Panc1 (cell line): ENCODE measurements at regions not wholly inside any gene's neighbourhood (a gene's known extent, or its start where the extent isn't known, plus 50 kb on each side); places are given as distances from the start of the nearest gene placed in this dataset.

ENCODE experiments used
- ATAC-seq: fragments of 200-7000 bp; cut with Tn5 transposase; 2 replicates; pipeline ENCODE4 v1.9.1; 2020; ENCODE audit warnings: mild to moderate bottlenecking, moderate library complexity
- BruUV-seq: library from RNA; stranded (reverse); fragments of 400-500 nt; replicated peaks from 2 replicates; lab custom pipeline; 2021; lab: Mats Ljungman, UMichigan
- CTCF ChIA-PET: fragments of 300-600 bp; sonication (Branson Sonifier 250); formaldehyde crosslinking; loops from one replicate; lab custom pipeline; 2022; ENCODE audit warnings: antibody characterized with exemption; lab: Charles Lee
- POLR2A ChIA-PET: fragments of 300-600 bp; sonication (Branson Sonifier 250); formaldehyde crosslinking; loops from one replicate; lab custom pipeline; 2022; ENCODE audit warnings: antibody characterized with exemption; lab: Charles Lee
- DNase-seq: peaks from one replicate; pipeline ENCODE4 v3.0.0-alpha.2; 2010; ENCODE audit warnings: low read depth, low spot score
- H3K27ac ChIP-seq: 2 replicates; pipeline ENCODE4 v1.5.1; 2011; ENCODE audit warnings: mild to moderate bottlenecking, low read length, inconsistent platforms
- H3K27me3 ChIP-seq: fragments of 200-500 bp; sonication (Bioruptor generic); 2 replicates; pipeline ENCODE4 v1.6.0; 2014; ENCODE audit warnings: low read length, inconsistent platforms; ENCODE audit not compliant: control insufficient read depth, insufficient read depth
- H3K36me3 ChIP-seq: fragments of 200-500 bp; sonication (Bioruptor generic); 2 replicates; pipeline ENCODE4 v1.5.1; 2014; ENCODE audit warnings: inconsistent platforms, mild to moderate bottlenecking, low read length, moderate library complexity; ENCODE audit not compliant: control insufficient read depth, insufficient read depth
- H3K4me1 ChIP-seq: 2 replicates; pipeline ENCODE4 v1.5.1; 2011; ENCODE audit warnings: inconsistent platforms, mild to moderate bottlenecking, low read length, moderate library complexity; ENCODE audit not compliant: control insufficient read depth, insufficient read depth
- H3K4me3 ChIP-seq, 2 experiments: 2 replicates each; pipeline ENCODE4 v1.5.1; 2011 to 2012; ENCODE audit warnings: low read depth in 2 of 2, low read length in 2 of 2, mild to moderate bottlenecking in 2 of 2, inconsistent platforms in 1 of 2, moderate library complexity in 1 of 2
- H3K9me3 ChIP-seq: fragments of 200-500 bp; sonication (Bioruptor generic); 2 replicates; pipeline ENCODE4 v1.5.1; 2014; ENCODE audit warnings: low read depth, mild to moderate bottlenecking, inconsistent platforms, low read length, moderate library complexity; ENCODE audit not compliant: control insufficient read depth, insufficient read depth
- CTCF ChIP-seq: fragments of 450-650 bp; IDR thresholded peaks from 2 replicates; pipeline ENCODE4 v1.5.1; 2017; ENCODE audit warnings: mild to moderate bottlenecking
- POLR2AphosphoS5 ChIP-seq: IDR thresholded peaks from 2 replicates; pipeline ENCODE4 v1.6.1; 2012; ENCODE audit warnings: mild to moderate bottlenecking, low read depth, low read length, moderate library complexity
- REST ChIP-seq, 2 experiments: IDR thresholded peaks; 2 replicates each; pipeline ENCODE4 v1.6.1; 2011 to 2012; ENCODE audit warnings: low read depth in 2 of 2, control low read depth in 1 of 2, low read length in 1 of 2, mild to moderate bottlenecking in 1 of 2, moderate library complexity in 1 of 2; ENCODE audit not compliant: insufficient read depth in 1 of 2
- SIN3A ChIP-seq: IDR thresholded peaks from 2 replicates; pipeline ENCODE4 v1.6.1; 2012; ENCODE audit warnings: low read depth, mild to moderate bottlenecking, low read length, moderate library complexity, borderline replicate concordance; ENCODE audit not compliant: insufficient read depth
- TCF7L2 ChIP-seq: IDR thresholded peaks from 2 replicates; pipeline ENCODE4 v1.6.1; 2011; ENCODE audit warnings: mild to moderate bottlenecking, low read depth, low read length, inconsistent platforms
- in situ Hi-C: cut with HindIII; loops from 2 replicates; pipeline ENCODE4 v1.10.0; 2016; ENCODE audit warnings: low sequenced_read_pairs, low pct_unique_long_range_greater_than_20kb
- intact Hi-C: fragments of 100-400 bp; cut with micrococcal nuclease; formaldehyde crosslinking; loops from one replicate; pipeline ENCODE4 v1.10.0; 2022; ENCODE audit not compliant: unreplicated experiment

- Histone ChIP-seq H3K4me1 (no peaks in the 10 kb centered on the region), H3K36me3 (no peaks in the 10 kb centered on the region), H3K27me3 (no peaks in the 10 kb centered on the region; the same call in 1 of the 2 replicates), H3K4me3 (no peak overlapping the region), H3K9me3 (no peaks in the 10 kb centered on the region), H3K27ac (no peak overlapping the region)
- in situ Hi-C loops (no loop called here), intact Hi-C loops (no loop called here)
- no peak for DNase-seq
- BruUV-seq = no TSS peak
- ChIA-PET CTCF (no interaction called here), POLR2A (no interaction called here)
- TF ChIP-seq POLR2AphosphoS5 (no peak), CTCF (no peak), SIN3A (no peak), TCF7L2 (no peak), REST (IDR thresholded peaks at IDR 0.05; ENCODE audit: insufficient read depth in 1 of 2, low read depth in 2 of 2, low read length in 1 of 2) (no peak)
- no peak for ATAC-seq
Measured at GRCh38 chr6:99019381-99019780, 71.6 kb upstream of the FBXL4 start.

GRCh38 chr6:99017150-99017549 lies 69.4 kb upstream of the FBXL4 start:
- CTCF ChIA-PET = no interaction called here
- DNase-seq (no peak), ATAC-seq (no peak)
- H3K4me3 ChIP-seq = no peak overlapping the region
- no peaks in the 10 kb centered on the region for H3K9me3 ChIP-seq
- POLR2A ChIA-PET = no interaction called here
- TF ChIP-seq SIN3A (no peak), POLR2AphosphoS5 (no peak), TCF7L2 (no peak), REST (IDR thresholded peaks at IDR 0.05; ENCODE audit: insufficient read depth in 1 of 2, low read depth in 2 of 2, low read length in 1 of 2) (no peak), CTCF (no peak)
- no peak overlapping the region for H3K27ac ChIP-seq
- no peaks in the 10 kb centered on the region for H3K4me1 ChIP-seq
- in situ Hi-C loops = no loop called here
- no peaks in the 10 kb centered on the region; the same call in 1 of the 2 replicates for H3K27me3 ChIP-seq
- intact Hi-C loops = no loop called here
- no peaks in the 10 kb centered on the region for H3K36me3 ChIP-seq
- no TSS peak for BruUV-seq
